Ramos (cell line): ENCODE measurements at regions not wholly inside any gene's neighbourhood (a gene's known extent, or its start where the extent isn't known, plus 50 kb on each side); places are given as distances from the start of the nearest gene placed in this dataset.

Experiments used
- in situ Hi-C: fragments of 300-500 bp; cut with MboI; formaldehyde crosslinking; loops from one replicate; pipeline ENCODE4 v1.14.3; 2022; ENCODE audit warnings: low sequenced_read_pairs; ENCODE audit not compliant: unreplicated experiment

- in situ Hi-C loops = loop anchor here (10.0 kb wide), 1 partner anchor 178 kb away; the partner anchor contains the start of gene IGSF21
Observed at GRCh38 chr1:17926906-17927305, 171.8 kb downstream of the ACTL8 start.

GRCh38 chr1:17927952-17928351, 172.8 kb downstream of the ACTL8 start:
- in situ Hi-C loops = loop anchor here (10.0 kb wide), 1 partner anchor 177 kb away; the partner anchor contains the start of gene IGSF21

- in situ Hi-C loops = loop anchor here (10.0 kb wide), 1 partner anchor 176 kb away; the partner anchor contains the start of gene IGSF21
Observed at GRCh38 chr1:17929224-17929623, 174.1 kb downstream of the ACTL8 start.

DNA sequence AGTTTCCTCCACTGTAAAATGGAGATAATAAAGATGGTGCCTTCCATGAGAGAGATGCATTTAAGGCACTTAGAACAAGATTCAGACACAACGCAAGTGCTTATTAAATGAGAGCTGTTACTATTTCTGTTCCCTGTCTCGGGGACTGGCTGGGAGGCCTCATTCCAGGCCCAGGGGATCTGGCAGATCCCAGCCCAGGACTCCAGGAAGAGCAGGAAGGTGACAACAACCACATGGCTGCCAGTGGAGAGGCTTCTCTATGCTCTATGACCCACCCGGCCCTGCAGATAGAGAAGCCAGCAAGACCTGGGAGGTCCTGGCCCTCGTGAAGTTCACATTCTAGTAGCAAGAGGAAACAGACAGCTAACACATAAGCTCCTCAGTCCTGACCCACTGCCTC, 175.5 kb downstream of the ACTL8 start:
- in situ Hi-C loops = no loop called here

- in situ Hi-C loops = no loop called here
Observed at GRCh38 chr1:17932164-17932563, 175.4 kb upstream of the IGSF21 start.

- in situ Hi-C loops = no loop called here
Observed at GRCh38 chr1:17933501-17933900, 174.1 kb upstream of the IGSF21 start.

- in situ Hi-C loops = no loop called here
Observed at GRCh38 chr1:17933971-17934370, 173.6 kb upstream of the IGSF21 start.

GRCh38 chr1:17935230-17935629, 172.4 kb upstream of the IGSF21 start:
- in situ Hi-C loops = no loop called here

GRCh38 chr1:17941431-17942189, 166.0 kb upstream of the IGSF21 start:
- in situ Hi-C loops = no loop called here

DNA sequence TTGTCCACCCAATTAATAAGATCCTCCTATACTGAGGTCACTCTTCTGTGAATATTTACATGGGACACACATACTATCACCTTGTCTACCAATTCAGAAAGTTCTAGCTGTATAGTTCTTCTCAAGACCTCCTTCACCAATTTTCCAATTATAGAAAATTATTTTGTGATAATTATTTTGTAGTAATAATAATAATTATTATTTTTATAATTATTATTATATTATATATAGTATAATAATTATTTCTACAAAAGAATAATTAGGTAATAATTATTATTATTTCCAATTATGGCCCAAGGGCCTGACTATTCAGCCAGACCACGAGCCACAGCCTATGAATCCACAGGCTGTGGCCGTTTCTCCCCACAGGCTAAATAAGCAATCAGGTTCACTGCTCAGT, 164.1 kb upstream of the IGSF21 start:
- in situ Hi-C loops = no loop called here

- in situ Hi-C loops = no loop called here
Observed at GRCh38 chr1:17944646-17945045, 163.0 kb upstream of the IGSF21 start.

DNA sequence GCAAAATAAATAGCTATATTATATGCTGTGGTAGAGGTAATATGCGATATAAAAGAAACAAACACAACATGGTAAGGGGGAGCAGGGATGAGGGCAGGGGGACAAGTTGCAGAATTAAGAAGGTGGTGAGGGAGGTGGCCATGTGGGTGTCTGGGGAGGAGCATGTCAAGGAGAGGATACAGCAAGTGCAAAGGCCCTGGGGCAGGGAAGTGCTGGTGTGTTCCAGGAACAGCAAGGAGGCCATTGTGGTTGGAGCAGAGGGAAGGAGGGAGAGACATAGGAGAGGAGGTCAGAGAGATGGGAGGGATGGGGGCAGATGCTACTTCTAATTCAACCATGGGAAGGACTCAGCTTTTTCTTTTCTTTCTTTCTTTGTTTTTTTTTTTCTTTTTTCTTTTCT, 161.2 kb upstream of the IGSF21 start:
- in situ Hi-C loops = no loop called here

- in situ Hi-C loops = no loop called here
Observed at GRCh38 chr1:17948594-17948993, 159.0 kb upstream of the IGSF21 start.

DNA sequence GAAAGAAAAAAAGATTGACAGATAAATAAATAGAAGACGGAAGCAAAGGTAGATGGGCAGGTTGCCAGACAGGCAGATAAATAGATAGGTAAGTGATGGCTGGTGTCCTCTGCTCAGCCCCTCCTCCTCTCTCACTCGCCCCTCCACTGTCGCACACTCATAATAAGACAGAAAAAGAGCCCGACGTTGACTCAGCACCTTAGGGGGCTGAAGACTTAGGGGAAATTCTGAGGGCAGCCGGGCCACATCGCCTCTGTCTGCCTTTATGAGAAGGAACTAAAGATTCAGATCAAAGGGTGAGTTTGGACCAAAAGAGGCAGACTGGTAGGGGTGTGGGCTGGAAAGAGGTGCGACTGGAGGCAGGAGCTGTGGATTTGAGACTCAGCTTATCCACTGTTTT, 158.1 kb upstream of the IGSF21 start:
- in situ Hi-C loops = no loop called here

DNA sequence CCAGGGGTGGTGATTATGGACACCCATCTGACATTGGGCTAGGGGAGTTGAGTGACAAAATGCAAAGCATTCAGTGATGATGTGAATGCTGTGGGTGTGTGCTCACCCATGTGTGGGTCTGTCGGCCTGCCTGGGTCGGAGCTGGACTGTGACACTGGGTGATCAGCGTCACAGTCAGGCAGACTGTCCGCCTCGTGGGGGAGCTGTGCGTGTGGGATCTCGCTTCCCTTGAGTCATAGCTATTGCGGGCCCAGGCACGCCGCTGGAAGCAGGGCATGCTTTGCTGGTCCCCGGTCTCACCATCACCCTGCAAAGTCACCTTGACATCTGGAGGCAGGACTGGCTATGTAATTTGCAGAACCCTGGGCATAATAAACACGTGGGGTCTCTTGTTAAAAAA, 156.9 kb upstream of the IGSF21 start:
- in situ Hi-C loops = no loop called here

DNA sequence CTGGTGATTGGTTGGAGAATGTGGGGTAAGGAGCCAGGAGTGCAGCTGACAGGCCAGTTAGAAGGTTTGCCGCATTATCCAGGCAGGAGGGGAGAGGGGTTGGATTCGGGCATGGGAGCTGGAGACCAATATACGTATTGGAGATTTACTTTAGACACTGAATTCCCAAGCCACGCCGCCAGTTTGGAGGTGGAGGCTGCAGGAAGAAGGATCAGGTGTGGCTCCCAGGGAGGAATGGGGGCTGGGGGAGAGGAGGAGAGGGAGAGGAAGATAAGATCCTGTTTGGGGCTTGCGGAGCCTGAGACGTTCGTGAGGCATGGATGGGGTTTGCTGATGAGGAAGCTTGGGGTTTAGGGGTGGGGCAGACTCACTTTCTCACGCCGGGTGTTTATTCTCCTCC, 155.1 kb upstream of the IGSF21 start:
- in situ Hi-C loops = no loop called here

DNA sequence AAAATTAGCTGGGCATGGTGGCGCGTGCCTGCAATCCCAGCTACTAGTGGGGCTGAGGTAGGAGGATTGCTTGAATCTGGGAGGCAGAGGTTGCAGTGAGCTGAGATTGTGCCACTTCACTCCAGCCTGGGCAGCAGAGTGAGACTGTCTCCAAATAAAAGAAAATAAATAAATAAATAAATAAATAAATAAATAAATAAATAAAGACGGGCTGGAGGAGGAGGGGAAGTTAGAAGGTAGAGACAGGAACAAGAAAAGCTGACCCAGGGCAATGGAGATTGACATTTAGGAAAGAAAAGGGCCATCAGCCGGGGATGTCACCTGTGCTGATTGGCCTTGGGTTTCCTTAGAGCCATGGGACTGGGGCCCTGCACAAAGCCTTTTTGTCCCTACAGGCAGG, 153.7 kb upstream of the IGSF21 start:
- in situ Hi-C loops = no loop called here

DNA sequence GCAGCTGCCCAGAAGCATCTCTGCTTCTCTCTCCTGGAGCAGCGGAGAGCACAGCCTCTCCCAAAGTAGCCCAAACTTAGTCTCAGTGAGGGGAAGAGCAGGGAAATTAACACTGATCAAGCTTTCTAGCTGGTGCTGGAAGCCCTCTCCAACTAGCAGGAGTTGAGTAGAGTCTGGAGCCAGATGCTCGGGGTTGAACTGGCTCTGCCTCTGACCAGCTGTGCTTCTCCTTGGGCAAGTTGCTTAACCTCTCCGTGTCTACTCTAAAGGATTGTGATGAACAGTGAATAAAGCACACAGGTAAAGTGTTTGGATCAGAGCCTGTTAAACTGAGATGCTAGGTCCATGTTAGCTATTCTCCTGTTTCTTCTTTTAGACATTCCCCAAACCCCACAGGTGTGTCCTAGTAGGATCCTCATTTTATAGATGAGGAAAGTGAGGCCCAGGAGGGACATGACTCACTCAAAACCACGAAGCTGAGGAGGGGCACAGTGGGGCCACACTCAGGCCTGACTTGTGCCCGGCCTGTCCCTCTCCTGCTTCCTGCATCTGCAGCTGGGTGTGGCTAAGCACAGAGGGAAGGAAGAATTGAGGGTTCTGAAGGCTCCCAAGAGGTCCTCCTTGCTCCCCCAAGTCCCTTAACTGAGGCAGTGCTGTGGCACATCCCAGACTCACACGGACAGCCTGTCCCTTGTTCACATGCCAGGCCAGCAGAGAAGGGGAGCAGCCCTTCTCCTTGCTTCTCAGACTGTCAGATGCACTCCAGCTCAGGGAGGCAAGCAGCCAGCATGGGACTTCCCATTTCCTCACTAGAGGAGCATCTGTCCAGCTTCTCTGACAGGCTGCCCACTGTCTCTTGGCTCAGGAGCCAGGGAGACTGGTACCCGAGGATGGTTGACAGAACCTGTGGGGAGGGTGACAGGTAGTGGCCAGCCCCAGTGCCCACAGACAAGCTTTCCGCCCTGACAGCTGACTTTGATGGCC, 152.0 kb upstream of the IGSF21 start:
- in situ Hi-C loops = no loop called here

- in situ Hi-C loops = no loop called here
Observed at GRCh38 chr1:17957588-17958267, 149.9 kb upstream of the IGSF21 start.

- in situ Hi-C loops = no loop called here
Observed at GRCh38 chr1:17958704-17959103, 148.9 kb upstream of the IGSF21 start.

- in situ Hi-C loops = no loop called here
Observed at GRCh38 chr1:17963513-17963912, 144.1 kb upstream of the IGSF21 start.
